ENCODE measurements at regions not wholly inside any gene's neighbourhood (a gene's known extent, or its start where the extent isn't known, plus 50 kb on each side); places are given as distances from the start of the nearest gene placed in this dataset.
A peak's percentile ranks its signal among the peaks of the same experiment; 100 is the strongest.

GRCh38 chr3:155013427-155013826 lies 66.7 kb upstream of the MME start:
- Histone ChIP-seq H3K79me2 (ENCODE audit: insufficient read depth, low read length) (no peaks in the 10 kb centered on the region), H3K27ac (ENCODE audit: low read depth, low read length) (no peak overlapping the region), H3K9me3 (ENCODE audit: low read depth, low read length) (no peaks in the 10 kb centered on the region), H2AFZ (ENCODE audit: low read length) (peak overlapping the region; percentile 19), H4K20me1 (ENCODE audit: insufficient read depth, low read length) (no peaks in the 10 kb centered on the region), H3K4me2 (ENCODE audit: insufficient read depth, low read length) (no peak overlapping the region), H3K36me3 (ENCODE audit: insufficient read depth, low read length) (no peaks in the 10 kb centered on the region), H3K4me1 (ENCODE audit: insufficient read depth, low read length) (no peaks in the 10 kb centered on the region), H3K4me3 (ENCODE audit: insufficient read depth, low read length) (no peak overlapping the region), H3K27me3 (ENCODE audit: insufficient read depth, low read length) (no peaks in the 10 kb centered on the region)
- no peak for DNase-seq (ENCODE audit: insufficient read length, low spot score, missing footprints)
- no peak for TF ChIP-seq CTCF (IDR thresholded peaks at IDR 0.05; ENCODE audit: extremely low read depth, low read depth, low read length)

GRCh38 chr3:155012584-155012983 lies 67.5 kb upstream of the MME start:
- Histone ChIP-seq H3K27me3 (ENCODE audit: insufficient read depth, low read length) (no peaks in the 10 kb centered on the region), H3K4me3 (ENCODE audit: insufficient read depth, low read length) (no peak overlapping the region), H3K4me1 (ENCODE audit: insufficient read depth, low read length) (no peaks in the 10 kb centered on the region), H3K4me2 (ENCODE audit: insufficient read depth, low read length) (no peak overlapping the region), H3K9me3 (ENCODE audit: low read depth, low read length) (no peaks in the 10 kb centered on the region), H3K27ac (ENCODE audit: low read depth, low read length) (no peak overlapping the region), H4K20me1 (ENCODE audit: insufficient read depth, low read length) (no peaks in the 10 kb centered on the region), H3K36me3 (ENCODE audit: insufficient read depth, low read length) (no peaks in the 10 kb centered on the region), H2AFZ (ENCODE audit: low read length) (no peak overlapping the region), H3K79me2 (ENCODE audit: insufficient read depth, low read length) (no peaks in the 10 kb centered on the region)
- TF ChIP-seq CTCF (IDR thresholded peaks at IDR 0.05; ENCODE audit: extremely low read depth, low read depth, low read length) = no peak
- DNase-seq (ENCODE audit: insufficient read length, low spot score, missing footprints) = no peak

GRCh38 chr3:155010416-155010815 lies 69.7 kb upstream of the MME start:
- Histone ChIP-seq H3K9me3 (ENCODE audit: low read depth, low read length) (no peaks in the 10 kb centered on the region), H3K27me3 (ENCODE audit: insufficient read depth, low read length) (no peaks in the 10 kb centered on the region), H3K79me2 (ENCODE audit: insufficient read depth, low read length) (no peaks in the 10 kb centered on the region), H3K4me3 (ENCODE audit: insufficient read depth, low read length) (no peak overlapping the region), H3K4me1 (ENCODE audit: insufficient read depth, low read length) (no peaks in the 10 kb centered on the region), H2AFZ (ENCODE audit: low read length) (no peak overlapping the region), H3K4me2 (ENCODE audit: insufficient read depth, low read length) (no peak overlapping the region), H3K36me3 (ENCODE audit: insufficient read depth, low read length) (no peaks in the 10 kb centered on the region), H4K20me1 (ENCODE audit: insufficient read depth, low read length) (no peaks in the 10 kb centered on the region), H3K27ac (ENCODE audit: low read depth, low read length) (no peak overlapping the region)
- DNase-seq (ENCODE audit: insufficient read length, low spot score, missing footprints) = no peak
- no peak for TF ChIP-seq CTCF (IDR thresholded peaks at IDR 0.05; ENCODE audit: extremely low read depth, low read depth, low read length)

GRCh38 chr3:155009217-155009616 lies 70.9 kb upstream of the MME start:
- Histone ChIP-seq H3K9me3 (ENCODE audit: low read depth, low read length) (no peaks in the 10 kb centered on the region), H3K79me2 (ENCODE audit: insufficient read depth, low read length) (no peaks in the 10 kb centered on the region), H3K4me3 (ENCODE audit: insufficient read depth, low read length) (no peak overlapping the region), H3K27me3 (ENCODE audit: insufficient read depth, low read length) (no peaks in the 10 kb centered on the region), H3K4me2 (ENCODE audit: insufficient read depth, low read length) (no peak overlapping the region), H2AFZ (ENCODE audit: low read length) (no peak overlapping the region), H3K36me3 (ENCODE audit: insufficient read depth, low read length) (no peaks in the 10 kb centered on the region), H4K20me1 (ENCODE audit: insufficient read depth, low read length) (no peaks in the 10 kb centered on the region), H3K27ac (ENCODE audit: low read depth, low read length) (no peak overlapping the region), H3K4me1 (ENCODE audit: insufficient read depth, low read length) (no peaks in the 10 kb centered on the region)
- no peak for TF ChIP-seq CTCF (IDR thresholded peaks at IDR 0.05; ENCODE audit: extremely low read depth, low read depth, low read length)
- no peak for DNase-seq (ENCODE audit: insufficient read length, low spot score, missing footprints)
